Common myeloid progenitor, CD34-positive (primary cell): ENCODE measurements at regions not wholly inside any gene's neighbourhood (a gene's known extent, or its start where the extent isn't known, plus 50 kb on each side); places are given as distances from the start of the nearest gene placed in this dataset.

Source experiments
- CTCF ChIA-PET: fragments of 350-600 bp; sonication (Branson Sonifier 250); formaldehyde crosslinking; loops from one replicate; lab custom pipeline; 2021; ENCODE audit warnings: antibody characterized with exemption; lab: Charles Lee
- POLR2A ChIA-PET: fragments of 350-600 bp; sonication (Branson Sonifier 250); formaldehyde crosslinking; loops from one replicate; lab custom pipeline; 2021; ENCODE audit warnings: antibody characterized with exemption; lab: Charles Lee
- DNase-seq, 3 donors: peaks; one replicate each; pipeline versions ENCODE4 v3.0.0 to v3.0.0-alpha.2; 2013
- H3K27ac ChIP-seq, 2 experiments: 1 replicate in 1 of 2; 2 replicates in 1 of 2; pipeline ENCODE4 v1.7.0; 2013; ENCODE audit warnings: inconsistent platforms in 2 of 2, low read length in 2 of 2, mild to moderate bottlenecking in 2 of 2, low read depth in 1 of 2, moderate library complexity in 1 of 2; ENCODE audit not compliant: severe bottlenecking in 2 of 2, insufficient read depth in 1 of 2, poor library complexity in 1 of 2
- H3K27me3 ChIP-seq, 5 experiments: replicated peaks in 2 of 5; 1 replicate in 3 of 5; 2 replicates in 2 of 5; pipeline versions ENCODE4 v1.6.1 to v1.7.0; 2013; ENCODE audit warnings: low read length in 4 of 5, mild to moderate bottlenecking in 2 of 5, moderate library complexity in 2 of 5, inconsistent platforms in 1 of 5; ENCODE audit not compliant: insufficient read depth in 5 of 5, control insufficient read depth in 4 of 5
- H3K36me3 ChIP-seq, 4 experiments: 1 replicate in 2 of 4; 2 replicates in 2 of 4; pipeline versions ENCODE4 v1.6.1 to v1.7.0; 2013; ENCODE audit warnings: low read length in 3 of 4, control low read depth in 1 of 4, mild to moderate bottlenecking in 1 of 4; ENCODE audit not compliant: control insufficient read depth in 4 of 4, insufficient read depth in 4 of 4
- H3K4me1 ChIP-seq, 4 experiments: 1 replicate in 3 of 4; 2 replicates in 1 of 4; pipeline versions ENCODE4 v1.6.1 to v1.7.1; 2013; ENCODE audit warnings: low read length in 3 of 4, mild to moderate bottlenecking in 3 of 4, control low read depth in 1 of 4, inconsistent platforms in 1 of 4, moderate library complexity in 1 of 4; ENCODE audit not compliant: control insufficient read depth in 4 of 4, insufficient read depth in 4 of 4; ENCODE audit errors: control extremely low read depth in 1 of 4
- H3K4me3 ChIP-seq, 7 experiments: 1 replicate in 4 of 7; 2 replicates in 3 of 7; pipeline versions ENCODE4 v1.5.1 to v1.7.0; 2013; ENCODE audit warnings: mild to moderate bottlenecking in 7 of 7, low read length in 6 of 7, moderate library complexity in 6 of 7, inconsistent platforms in 2 of 7, low read depth in 2 of 7, control low read depth in 1 of 7; ENCODE audit not compliant: insufficient read depth in 4 of 7, control insufficient read depth in 1 of 7; ENCODE audit errors: extremely low read depth in 1 of 7
- H3K9me3 ChIP-seq, 5 experiments: 1 replicate in 4 of 5; 2 replicates in 1 of 5; pipeline versions ENCODE4 v1.6.1 to v1.7.1; 2013; ENCODE audit warnings: low read length in 4 of 5, mild to moderate bottlenecking in 2 of 5, inconsistent platforms in 1 of 5, low read depth in 1 of 5, moderate library complexity in 1 of 5; ENCODE audit not compliant: control insufficient read depth in 4 of 5, insufficient read depth in 2 of 5; ENCODE audit errors: control extremely low read depth in 1 of 5
- WGBS: methylation state at CpG from one replicate; pipeline ENCODE4 v1.1.5; 2013; ENCODE audit not compliant: insufficient coverage; 5-methylcytosine and 5-hydroxymethylcytosine counted together

DNA sequence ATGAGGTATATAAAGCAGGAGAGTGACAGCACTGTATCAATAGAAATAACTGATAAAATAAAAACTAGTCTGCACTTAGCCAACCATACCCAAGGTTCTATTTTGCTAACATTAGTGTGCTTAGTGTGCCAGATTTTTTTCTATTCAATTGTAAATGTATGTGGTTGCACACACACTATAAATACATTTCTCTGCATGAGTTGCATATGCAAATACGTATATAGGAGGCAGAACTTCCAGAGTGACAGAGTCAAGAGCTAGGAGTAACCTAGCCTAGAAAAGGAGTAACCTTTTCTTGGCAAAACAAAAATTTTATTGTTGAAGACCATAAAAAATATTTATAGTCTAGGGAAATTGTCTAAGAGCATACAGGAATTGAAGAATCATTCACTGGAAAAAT, 461.6 kb downstream of the GABRG2 start:
- POLR2A ChIA-PET, result no interaction called here
- WGBS, result no CpG with 5 or more reads among the region's 1 CpG
- CTCF ChIA-PET, result no interaction called here
- no peaks in the 10 kb centered on the region for H3K36me3 ChIP-seq
- no peak for DNase-seq
- no peaks in the 10 kb centered on the region for H3K4me1 ChIP-seq
- no peak overlapping the region for H3K27ac ChIP-seq
- peaks cover 0 to 8% (median 0%) of the 10 kb centered on the region in 5 experiments for H3K9me3 ChIP-seq
- H3K27me3 ChIP-seq, result no peaks in the 10 kb centered on the region
- no peak overlapping the region for H3K4me3 ChIP-seq

DNA sequence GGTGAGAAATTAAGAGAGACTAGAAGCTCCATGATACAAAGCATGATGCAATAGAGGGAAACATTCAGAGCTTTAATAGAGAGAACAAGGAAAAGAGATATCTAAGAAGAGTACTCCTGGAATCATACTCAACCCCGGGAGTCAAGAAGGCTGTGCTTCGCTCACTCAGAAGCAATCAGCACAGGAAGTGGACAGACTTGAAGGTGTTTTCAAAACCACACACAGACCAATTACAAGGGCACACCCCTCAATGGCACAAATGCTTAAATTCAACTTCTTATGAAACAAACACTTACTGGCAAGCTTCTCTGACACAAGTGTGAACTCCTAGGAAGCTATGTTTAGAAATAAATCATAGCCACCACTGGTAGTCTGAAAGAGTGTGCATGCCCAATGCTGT, 462.3 kb downstream of the GABRG2 start:
- POLR2A ChIA-PET, result no interaction called here
- no peak overlapping the region for H3K27ac ChIP-seq
- no peak overlapping the region for H3K4me3 ChIP-seq
- no peak for DNase-seq
- H3K27me3 ChIP-seq, result no peaks in the 10 kb centered on the region
- H3K9me3 ChIP-seq, result peaks cover 0 to 5% (median 0%) of the 10 kb centered on the region in 5 experiments
- CTCF ChIA-PET, result no interaction called here
- no peaks in the 10 kb centered on the region for H3K36me3 ChIP-seq
- H3K4me1 ChIP-seq, result no peaks in the 10 kb centered on the region
- no CpG with 5 or more reads among the region's 2 CpGs for WGBS

DNA sequence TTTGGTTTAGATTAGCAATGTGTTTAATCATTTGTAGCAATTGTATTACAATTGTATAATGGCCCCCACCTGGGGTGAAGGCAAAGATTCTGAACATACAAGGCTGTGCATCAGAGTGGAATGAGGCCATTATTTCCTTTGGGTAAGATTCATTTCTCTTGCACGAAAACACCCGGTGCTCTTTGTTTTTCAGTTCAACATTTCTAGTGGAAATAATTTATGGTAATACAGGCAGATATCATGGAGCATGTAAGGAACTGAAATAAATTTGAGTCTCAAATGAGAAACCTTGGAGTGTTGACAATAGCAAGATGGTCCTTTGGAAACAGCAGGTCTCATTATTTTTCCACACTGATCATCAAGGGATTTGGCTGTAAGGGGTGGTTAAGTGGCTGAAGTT, 475.9 kb downstream of the GABRG2 start:
- no peaks in the 10 kb centered on the region for H3K36me3 ChIP-seq
- H3K4me3 ChIP-seq, result no peak overlapping the region
- no peak overlapping the region for H3K27ac ChIP-seq
- CTCF ChIA-PET, result no interaction called here
- H3K27me3 ChIP-seq, result no peaks in the 10 kb centered on the region
- H3K4me1 ChIP-seq, result no peaks in the 10 kb centered on the region
- 100% methylated on average over 2 of the region's 2 CpGs for WGBS
- H3K9me3 ChIP-seq, result no peaks in the 10 kb centered on the region
- POLR2A ChIA-PET, result no interaction called here
- no peak for DNase-seq

DNA sequence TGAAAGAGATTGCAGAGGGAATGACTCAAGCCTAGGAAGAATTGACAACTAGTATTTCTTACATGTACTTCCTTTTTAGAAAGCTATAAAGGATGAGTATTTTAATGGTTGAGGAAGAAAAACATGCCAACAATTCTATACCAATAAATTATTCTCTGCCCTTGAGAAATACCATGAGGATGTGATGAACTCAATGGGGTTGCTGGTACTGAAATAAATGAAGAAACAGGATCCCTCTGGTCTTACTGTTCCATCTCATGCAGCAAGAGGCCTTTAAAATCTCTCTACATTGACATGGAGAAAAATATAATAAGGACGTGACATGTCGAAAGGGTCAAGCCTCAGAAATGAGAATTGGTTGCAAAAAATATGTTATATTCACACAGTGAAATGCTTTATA, 477.3 kb downstream of the GABRG2 start:
- Histone ChIP-seq H3K4me1 (no peaks in the 10 kb centered on the region), H3K9me3 (no peaks in the 10 kb centered on the region), H3K27ac (no peak overlapping the region), H3K4me3 (no peak overlapping the region), H3K36me3 (no peaks in the 10 kb centered on the region), H3K27me3 (no peaks in the 10 kb centered on the region)
- no CpG with 5 or more reads among the region's 2 CpGs for WGBS
- ChIA-PET POLR2A (no interaction called here), CTCF (no interaction called here)
- no peak for DNase-seq

DNA sequence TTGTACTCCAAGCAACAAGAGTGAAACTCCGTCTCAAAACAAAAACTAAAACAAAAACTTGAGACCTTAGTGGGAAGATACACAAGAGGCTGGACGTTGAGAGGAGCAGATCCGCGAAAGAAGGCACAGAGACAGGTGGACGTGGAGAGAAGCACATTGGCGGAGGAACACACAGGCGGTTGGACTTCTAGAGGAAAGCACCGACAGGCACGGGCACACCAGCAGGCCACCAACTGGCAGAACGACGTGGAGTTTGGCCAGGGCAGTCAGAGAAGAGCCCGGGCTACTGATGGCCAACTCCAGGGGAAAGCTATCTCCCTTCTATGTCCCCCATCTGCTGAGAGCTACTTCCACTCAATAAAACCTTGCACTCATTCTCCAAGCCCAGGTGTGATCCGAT, 482.7 kb downstream of the GABRG2 start:
- ChIA-PET CTCF (no interaction called here), POLR2A (interaction anchor here (0.7 kb wide), 1 partner anchor 74 kb away, joined by 5 read pairs; no protein-coding TSS in a partner anchor)
- no peaks in the 10 kb centered on the region for H3K9me3 ChIP-seq
- no peaks in the 10 kb centered on the region for H3K27me3 ChIP-seq
- DNase-seq, result no peak
- no peak overlapping the region for H3K4me3 ChIP-seq
- WGBS, result 99% methylated on average over 8 of the region's 13 CpGs
- H3K4me1 ChIP-seq, result no peaks in the 10 kb centered on the region
- H3K27ac ChIP-seq, result no peak overlapping the region
- H3K36me3 ChIP-seq, result no peaks in the 10 kb centered on the region

DNA sequence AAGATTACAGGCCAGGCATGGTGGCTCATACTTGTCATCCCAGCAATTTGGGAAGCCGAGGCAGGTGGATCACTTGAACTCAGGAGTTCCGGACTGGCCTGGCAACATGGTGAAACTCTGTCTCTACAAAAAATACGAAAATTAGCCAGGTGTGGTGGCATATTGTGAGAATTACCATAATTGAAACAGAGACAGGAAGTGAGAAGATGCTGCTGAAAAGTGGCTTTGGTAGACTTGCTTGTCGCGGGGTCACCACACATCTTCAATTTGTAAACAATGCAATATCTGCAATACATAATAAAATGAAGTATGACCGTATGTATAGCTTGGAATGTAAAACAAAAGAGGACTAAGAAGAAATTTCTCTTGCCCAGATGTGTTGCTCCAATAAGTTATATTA, 490.5 kb downstream of the GABRG2 start:
- ChIA-PET POLR2A (no interaction called here), CTCF (no interaction called here)

DNA sequence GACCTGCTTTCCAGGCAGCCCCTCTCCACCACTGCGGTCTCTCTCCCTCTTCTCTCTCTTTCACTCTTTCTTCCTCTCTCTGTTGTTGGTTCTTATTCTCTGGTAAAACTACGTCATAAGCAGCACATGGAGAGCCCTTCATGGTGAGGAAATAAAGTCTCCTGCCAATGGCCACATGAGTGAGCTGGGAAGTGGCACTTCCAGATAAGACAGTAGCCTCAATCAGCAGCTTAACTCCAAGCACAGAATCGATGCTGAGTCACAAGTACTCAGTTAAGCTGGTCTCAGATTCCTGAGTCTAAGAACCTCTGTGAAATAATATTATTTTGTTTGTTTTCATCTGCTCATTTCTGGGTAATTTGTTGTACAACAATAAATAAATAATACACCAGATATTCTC, 500.1 kb downstream of the GABRG2 start:
- Histone ChIP-seq H3K4me3 (no peak overlapping the region), H3K9me3 (no peaks in the 10 kb centered on the region), H3K36me3 (no peaks in the 10 kb centered on the region), H3K27me3 (no peaks in the 10 kb centered on the region), H3K27ac (no peak overlapping the region), H3K4me1 (no peaks in the 10 kb centered on the region)
- 100% methylated on average over 1 of the region's 3 CpGs for WGBS
- CTCF ChIA-PET, result no interaction called here
- DNase-seq, result no peak
- POLR2A ChIA-PET, result no interaction called here

More for the DNA sequence above, 490.5 kb downstream of the GABRG2 start:
- Histone ChIP-seq H3K27me3 (no peaks in the 10 kb centered on the region), H3K4me1 (no peaks in the 10 kb centered on the region), H3K4me3 (no peak overlapping the region), H3K36me3 (no peaks in the 10 kb centered on the region), H3K9me3 (peaks cover 0 to 2% (median 0%) of the 10 kb centered on the region in 5 experiments), H3K27ac (no peak overlapping the region)
- 86% methylated on average over 3 of the region's 6 CpGs for WGBS
- DNase-seq, result no peak
